Transverse colon (tissue), 4 donors: ENCODE measurements at regions not wholly inside any gene's neighbourhood (a gene's known extent, or its start where the extent isn't known, plus 50 kb on each side); places are given as distances from the start of the nearest gene placed in this dataset.
A peak's percentile ranks its signal among the peaks of the same experiment; 100 is the strongest.

Experiments
- DNase-seq: peaks from one replicate; pipeline ENCODE4 v3.0.0-alpha.2; 2019
- H3K27ac ChIP-seq, 4 donors: fragments of 200-600 bp; sonication (generic); 2 replicates each; pipeline ENCODE4 v1.5.1; 2016 to 2018; ENCODE audit warnings: inconsistent platforms in 4 of 4
- H3K27me3 ChIP-seq: fragments of 200-600 bp; sonication (generic); 2 replicates; pipeline ENCODE4 v1.5.1; 2017; ENCODE audit warnings: inconsistent platforms
- H3K36me3 ChIP-seq, 4 donors: fragments of 200-600 bp; sonication (generic); 2 replicates each; pipeline ENCODE4 v1.5.1; 2017 to 2019; ENCODE audit warnings: inconsistent platforms in 4 of 4
- H3K4me1 ChIP-seq, 4 donors: fragments of 200-600 bp; sonication (generic); 2 replicates each; pipeline ENCODE4 v1.5.1; 2017 to 2020; ENCODE audit warnings: inconsistent platforms in 4 of 4
- H3K4me3 ChIP-seq, 4 donors: fragments of 200-600 bp; sonication (generic); 1 replicate in 1 of 4; 2 replicates in 3 of 4; pipeline versions ENCODE4 v1.5.1 to v1.6.1; 2017 to 2019; ENCODE audit warnings: inconsistent platforms in 4 of 4
- H3K9me3 ChIP-seq, 2 donors: fragments of 200-600 bp; sonication (generic); 2 replicates each; pipeline ENCODE4 v1.5.1; 2017 to 2019; ENCODE audit warnings: inconsistent platforms in 2 of 2
- EP300 ChIP-seq: sonication (generic); formaldehyde crosslinking; IDR thresholded peaks from one replicate; pipeline ENCODE4 v1.6.1; 2017; ENCODE audit warnings: antibody characterized with exemption, low read depth
- POLR2A ChIP-seq: fragments of 450-650 bp; IDR thresholded peaks from one replicate; pipeline ENCODE4 v1.6.1; 2016; ENCODE audit warnings: antibody characterized with exemption, mild to moderate bottlenecking, moderate library complexity
- POLR2AphosphoS5 ChIP-seq, 3 donors: sonication (generic); formaldehyde crosslinking; IDR thresholded peaks; one replicate each; pipeline ENCODE4 v1.6.1; 2016; ENCODE audit warnings: antibody characterized with exemption in 3 of 3
- WGBS, 2 donors: methylation state at CpG; one replicate each; pipeline ENCODE4 v1.1.5; 2018; ENCODE audit warnings: low coverage in 1 of 2; 5-methylcytosine and 5-hydroxymethylcytosine counted together
- in situ Hi-C, 4 donors: fragments of 200-750 bp; cut with MboI; loops; one replicate each; pipeline versions ENCODE4 v1.15.0 to v1.15.1; 2017; ENCODE audit warnings: low sequenced_read_pairs in 3 of 4, low pct_ligation_motif_present in 1 of 4, low pct_unique_long_range_greater_than_20kb in 1 of 4
- intact Hi-C: fragments of 100-400 bp; cut with DNase I; formaldehyde crosslinking; loops from one replicate; pipeline ENCODE4 v1.15.1; 2023; ENCODE audit warnings: low total_unique reads
- TF ChIP-seq, protein P1 (sequence below), 5 experiments: fragments of 200-600 bp in 3 of 5; fragments of 450-650 bp in 2 of 5; sonication (generic) in 3 of 5; IDR thresholded peaks; 1 replicate in 2 of 5; 2 replicates in 3 of 5; pipeline ENCODE4 v1.5.1; 2016 to 2017; ENCODE audit warnings: antibody characterized with exemption in 5 of 5, inconsistent platforms in 3 of 5, mild to moderate bottlenecking in 2 of 5, moderate library complexity in 1 of 5

DNA sequence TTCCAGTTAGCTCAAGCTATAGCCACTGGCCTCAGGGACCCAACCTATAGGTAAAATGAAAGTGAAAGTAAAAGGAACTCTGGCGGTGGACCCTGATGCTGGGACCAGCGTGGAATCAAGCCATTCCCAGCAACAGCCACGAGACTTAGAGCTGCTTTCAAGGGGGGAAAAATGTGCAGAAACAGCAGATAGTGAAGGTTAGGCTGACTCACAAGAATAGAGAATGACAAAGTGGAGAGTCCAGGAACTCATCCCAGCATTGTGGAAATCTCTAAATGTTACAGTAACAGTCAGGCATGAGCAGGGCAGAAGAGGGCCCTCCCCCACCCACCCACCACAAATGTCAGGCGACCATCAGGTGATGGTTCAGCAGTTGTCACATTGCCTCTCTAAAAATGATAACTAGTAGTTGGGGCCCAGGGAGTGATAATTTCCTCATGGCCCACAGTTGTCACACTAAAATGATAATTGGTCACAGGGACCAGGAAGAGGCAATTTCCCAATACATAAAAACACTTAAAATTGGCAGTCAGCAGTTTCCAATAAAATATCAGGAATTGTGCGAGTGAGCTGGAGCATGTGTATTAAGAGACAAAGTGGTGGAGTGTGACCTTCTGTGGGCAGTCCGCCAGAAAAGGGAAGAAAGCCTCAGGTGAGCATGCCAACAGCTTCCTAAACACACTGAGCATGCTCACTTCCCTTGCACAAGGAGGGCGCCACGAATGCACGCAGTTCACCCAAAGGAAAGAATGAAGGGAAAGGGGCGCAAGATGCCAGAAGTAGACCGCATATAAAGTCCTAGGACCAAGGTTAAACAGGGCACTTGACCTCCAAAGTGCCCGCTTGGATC is 129.8 kb upstream of the PPP1R3A start:
- in situ Hi-C loops (no loop called here), intact Hi-C loops (no loop called here)
- no peak overlapping the region for H3K27ac ChIP-seq
- H3K9me3 ChIP-seq, result no peaks in the 10 kb centered on the region
- TF ChIP-seq, protein P1, sequence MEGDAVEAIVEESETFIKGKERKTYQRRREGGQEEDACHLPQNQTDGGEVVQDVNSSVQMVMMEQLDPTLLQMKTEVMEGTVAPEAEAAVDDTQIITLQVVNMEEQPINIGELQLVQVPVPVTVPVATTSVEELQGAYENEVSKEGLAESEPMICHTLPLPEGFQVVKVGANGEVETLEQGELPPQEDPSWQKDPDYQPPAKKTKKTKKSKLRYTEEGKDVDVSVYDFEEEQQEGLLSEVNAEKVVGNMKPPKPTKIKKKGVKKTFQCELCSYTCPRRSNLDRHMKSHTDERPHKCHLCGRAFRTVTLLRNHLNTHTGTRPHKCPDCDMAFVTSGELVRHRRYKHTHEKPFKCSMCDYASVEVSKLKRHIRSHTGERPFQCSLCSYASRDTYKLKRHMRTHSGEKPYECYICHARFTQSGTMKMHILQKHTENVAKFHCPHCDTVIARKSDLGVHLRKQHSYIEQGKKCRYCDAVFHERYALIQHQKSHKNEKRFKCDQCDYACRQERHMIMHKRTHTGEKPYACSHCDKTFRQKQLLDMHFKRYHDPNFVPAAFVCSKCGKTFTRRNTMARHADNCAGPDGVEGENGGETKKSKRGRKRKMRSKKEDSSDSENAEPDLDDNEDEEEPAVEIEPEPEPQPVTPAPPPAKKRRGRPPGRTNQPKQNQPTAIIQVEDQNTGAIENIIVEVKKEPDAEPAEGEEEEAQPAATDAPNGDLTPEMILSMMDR (IDR thresholded peaks at IDR 0.05), result no peak
- no peak for TF ChIP-seq POLR2AphosphoS5 (IDR thresholded peaks at IDR 0.05)
- TF ChIP-seq POLR2A, result no peak
- TF ChIP-seq EP300, result no peak
- H3K4me3 ChIP-seq, result peak overlapping the region in 2 of 4 donors; percentile 12 to 25
- no peaks in the 10 kb centered on the region for H3K36me3 ChIP-seq
- no peak for DNase-seq
- peaks cover 0 to 15% (median 2%) of the 10 kb centered on the region in 4 donors for H3K4me1 ChIP-seq
- WGBS, 2 donors, result 78 to 82% methylated on average over 4 to 12 of the region's 12 CpGs
- H3K27me3 ChIP-seq, result no peaks in the 10 kb centered on the region

DNA sequence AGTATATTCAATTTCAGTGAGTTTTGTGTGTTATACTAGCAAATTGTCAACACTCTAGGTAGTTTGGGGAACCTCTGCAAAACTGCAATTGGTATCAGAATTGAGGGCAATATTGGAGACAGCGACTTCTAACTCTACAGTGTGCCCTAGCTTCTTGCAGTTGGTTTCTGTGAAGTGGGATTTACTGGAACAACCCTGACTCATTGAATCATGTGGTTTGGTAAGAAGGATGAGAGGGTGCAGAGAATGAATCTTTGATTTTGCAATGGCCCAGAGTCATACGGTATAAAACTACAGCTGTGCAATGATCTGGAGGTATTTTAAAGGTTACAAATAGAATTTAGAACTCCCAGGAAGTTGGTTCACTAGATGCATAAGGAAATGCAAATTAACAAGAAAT is 129.1 kb upstream of the PPP1R3A start:
- in situ Hi-C loops, result no loop called here
- Histone ChIP-seq H3K4me1 (peaks cover 0 to 15% (median 2%) of the 10 kb centered on the region in 4 donors), H3K36me3 (no peaks in the 10 kb centered on the region), H3K4me3 (peak overlapping the region in 1 of 4 donors; percentile 25), H3K9me3 (no peaks in the 10 kb centered on the region), H3K27ac (no peak overlapping the region), H3K27me3 (no peaks in the 10 kb centered on the region)
- WGBS, 2 donors, result 80 to 89% methylated on average over 2 of the region's 2 CpGs
- TF ChIP-seq POLR2A (no peak), POLR2AphosphoS5 (IDR thresholded peaks at IDR 0.05) (no peak), EP300 (no peak)
- TF ChIP-seq, protein P1 (IDR thresholded peaks at IDR 0.05), result no peak
- intact Hi-C loops, result no loop called here
- DNase-seq, result no peak

DNA sequence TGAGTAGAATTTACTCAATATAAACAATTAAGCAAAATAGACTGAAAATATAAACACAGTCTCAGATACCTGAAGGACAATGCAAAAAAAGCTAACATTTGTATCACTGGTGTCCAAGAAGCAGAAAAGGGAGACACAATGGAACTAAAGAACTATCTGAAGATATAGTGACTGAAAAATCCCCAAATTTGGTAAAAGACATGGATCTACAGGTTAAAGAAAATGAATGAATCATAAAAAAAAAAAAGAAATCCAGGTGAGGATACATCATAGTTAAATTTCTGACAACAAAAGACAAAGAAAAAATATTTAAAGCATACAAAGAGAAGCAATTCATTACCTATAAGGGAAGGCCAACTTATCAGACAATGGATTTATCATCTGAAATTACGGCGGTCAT is 114.7 kb upstream of the PPP1R3A start:
- no peak overlapping the region for H3K4me3 ChIP-seq
- H3K4me1 ChIP-seq, result no peaks in the 10 kb centered on the region
- no peak overlapping the region for H3K27ac ChIP-seq
- TF ChIP-seq EP300 (no peak), POLR2A (no peak), POLR2AphosphoS5 (IDR thresholded peaks at IDR 0.05) (no peak)
- TF ChIP-seq, protein P1 (IDR thresholded peaks at IDR 0.05), result no peak
- no peak for DNase-seq
- no peaks in the 10 kb centered on the region for H3K9me3 ChIP-seq
- H3K36me3 ChIP-seq, result no peaks in the 10 kb centered on the region
- no peaks in the 10 kb centered on the region for H3K27me3 ChIP-seq
- intact Hi-C loops, result no loop called here
- in situ Hi-C loops, result no loop called here
- WGBS, 2 donors, result 98 to 100% methylated on average over 2 of the region's 2 CpGs

DNA sequence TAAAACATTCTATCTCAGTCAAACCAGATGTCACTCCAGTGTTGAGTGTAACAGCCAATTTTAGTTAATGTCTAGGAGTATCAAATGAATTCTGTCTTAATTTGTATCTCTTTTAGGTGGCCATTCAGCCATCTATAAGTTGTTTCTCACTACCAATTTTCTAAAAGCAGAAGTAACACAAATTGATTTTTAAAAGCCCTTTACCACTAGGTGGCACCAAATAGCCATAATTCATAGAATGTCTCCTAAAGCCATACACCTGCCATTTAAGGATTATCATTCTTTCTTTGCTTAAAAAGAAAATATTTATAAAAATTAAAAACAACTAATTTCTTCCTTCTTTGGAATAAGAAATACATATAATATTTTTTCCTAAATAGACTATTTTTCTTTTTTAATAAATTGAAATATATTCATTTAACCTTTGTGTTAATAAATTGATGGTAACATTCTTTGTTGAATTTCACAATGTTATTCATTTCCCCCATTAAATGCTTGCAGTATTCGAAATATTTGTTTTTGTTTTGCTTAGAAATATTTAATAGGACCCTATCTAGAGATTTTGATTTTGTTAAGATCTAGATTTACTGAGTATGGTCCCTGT is 107.8 kb upstream of the PPP1R3A start:
- H3K4me1 ChIP-seq, result no peaks in the 10 kb centered on the region
- no peaks in the 10 kb centered on the region for H3K9me3 ChIP-seq
- no peak for TF ChIP-seq POLR2A
- TF ChIP-seq, protein P1 (IDR thresholded peaks at IDR 0.05), result peak; percentile 68 to 76 (median 69)
- TF ChIP-seq POLR2AphosphoS5 (IDR thresholded peaks at IDR 0.05), result no peak
- no peak for TF ChIP-seq EP300
- no peaks in the 10 kb centered on the region for H3K36me3 ChIP-seq
- intact Hi-C loops, result no loop called here
- no peak overlapping the region for H3K4me3 ChIP-seq
- no peak overlapping the region for H3K27ac ChIP-seq
- H3K27me3 ChIP-seq, result no peaks in the 10 kb centered on the region
- 0% methylated on average over 1 of the region's 1 CpG for WGBS, 2 donors
- in situ Hi-C loops, result no loop called here
- DNase-seq, result no peak
